Fibroblast of lung (primary cell): ENCODE measurements at regions not wholly inside any gene's neighbourhood (a gene's known extent, or its start where the extent isn't known, plus 50 kb on each side); places are given as distances from the start of the nearest gene placed in this dataset.

ENCODE experiments used
- EZH2 ChIP-seq: IDR thresholded peaks from 2 replicates; pipeline ENCODE4 v1.5.1; 2012; ENCODE audit warnings: low read length, control low read depth, mild to moderate bottlenecking; ENCODE audit errors: missing control alignments
- TF ChIP-seq, protein P1 (sequence below), 2 donors: IDR thresholded peaks in 1 of 2; conservative IDR thresholded peaks in 1 of 2; 1 replicate in 1 of 2; 2 replicates in 1 of 2; pipeline ENCODE4 v1.5.1; 2011 to 2012; ENCODE audit warnings: low read length in 2 of 2, control low read depth in 1 of 2, inconsistent platforms in 1 of 2, low read depth in 1 of 2, mild to moderate bottlenecking in 1 of 2

DNA sequence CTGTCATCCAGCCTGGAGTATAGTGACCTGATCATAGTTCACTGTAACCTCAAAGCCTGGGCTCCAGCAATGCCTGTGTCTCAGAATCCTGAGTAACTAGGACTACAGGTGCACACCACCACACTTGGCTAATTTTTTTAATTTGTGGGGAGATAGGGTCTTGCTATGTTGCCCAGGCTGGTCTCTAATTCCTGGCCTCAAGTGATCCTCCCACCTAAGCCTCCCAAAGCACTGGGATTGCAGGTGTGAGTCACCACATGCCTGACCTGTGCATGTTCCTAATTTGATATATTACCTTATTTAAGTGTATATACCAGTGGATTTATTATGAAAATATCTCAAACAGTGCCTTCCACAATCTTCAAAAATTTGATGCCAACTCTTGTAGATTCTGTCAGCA, 123.6 kb upstream of the XIRP2 start:
- TF ChIP-seq, protein P1, sequence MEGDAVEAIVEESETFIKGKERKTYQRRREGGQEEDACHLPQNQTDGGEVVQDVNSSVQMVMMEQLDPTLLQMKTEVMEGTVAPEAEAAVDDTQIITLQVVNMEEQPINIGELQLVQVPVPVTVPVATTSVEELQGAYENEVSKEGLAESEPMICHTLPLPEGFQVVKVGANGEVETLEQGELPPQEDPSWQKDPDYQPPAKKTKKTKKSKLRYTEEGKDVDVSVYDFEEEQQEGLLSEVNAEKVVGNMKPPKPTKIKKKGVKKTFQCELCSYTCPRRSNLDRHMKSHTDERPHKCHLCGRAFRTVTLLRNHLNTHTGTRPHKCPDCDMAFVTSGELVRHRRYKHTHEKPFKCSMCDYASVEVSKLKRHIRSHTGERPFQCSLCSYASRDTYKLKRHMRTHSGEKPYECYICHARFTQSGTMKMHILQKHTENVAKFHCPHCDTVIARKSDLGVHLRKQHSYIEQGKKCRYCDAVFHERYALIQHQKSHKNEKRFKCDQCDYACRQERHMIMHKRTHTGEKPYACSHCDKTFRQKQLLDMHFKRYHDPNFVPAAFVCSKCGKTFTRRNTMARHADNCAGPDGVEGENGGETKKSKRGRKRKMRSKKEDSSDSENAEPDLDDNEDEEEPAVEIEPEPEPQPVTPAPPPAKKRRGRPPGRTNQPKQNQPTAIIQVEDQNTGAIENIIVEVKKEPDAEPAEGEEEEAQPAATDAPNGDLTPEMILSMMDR (conservative IDR thresholded peaks at IDR 0.05 in 1 of 2, IDR thresholded peaks at IDR 0.05 in 1 of 2; ENCODE audit: low read depth in 1 of 2, low read length in 2 of 2), result no peak
- no peak for TF ChIP-seq EZH2
